ENCODE measurements at regions not wholly inside any gene's neighbourhood (a gene's known extent, or its start where the extent isn't known, plus 50 kb on each side); places are given as distances from the start of the nearest gene placed in this dataset.

GRCh38 chr9:7859701-7860334, 60.2 kb upstream of the DMAC1 start:
- Histone ChIP-seq H3K27ac (ENCODE audit: low read depth in 1 of 2, low read length in 2 of 2) (no peak overlapping the region), H3K9me3 (ENCODE audit: control insufficient read depth, low read length) (no peaks in the 10 kb centered on the region), H3K4me1 (ENCODE audit: control insufficient read depth in 1 of 2, insufficient read depth in 2 of 2, low read length in 2 of 2) (no peaks in the 10 kb centered on the region), H3K4me3 (ENCODE audit: low read length in 2 of 2) (no peak overlapping the region), H3K36me3 (ENCODE audit: control insufficient read depth in 1 of 2, insufficient read depth in 2 of 2, low read length in 1 of 2) (no peaks in the 10 kb centered on the region), H3K27me3 (ENCODE audit: control insufficient read depth in 1 of 2, insufficient read depth in 2 of 2, low read length in 1 of 2) (no peaks in the 10 kb centered on the region)
- DNase-seq (no peak), ATAC-seq (ENCODE audit: low FRiP score) (no peak)
- intact Hi-C loops (cut with DNase I) = no loop called here
- 21 to 34% methylated on average over 3 of the region's 3 CpGs for WGBS, 2 donors

GRCh38 chr9:7858166-7858565, 58.6 kb upstream of the DMAC1 start:
- WGBS, 2 donors = 88 to 89% methylated on average over 2 of the region's 2 CpGs
- Histone ChIP-seq H3K9me3 (ENCODE audit: control insufficient read depth, low read length) (no peaks in the 10 kb centered on the region), H3K27ac (ENCODE audit: low read depth in 1 of 2, low read length in 2 of 2) (no peak overlapping the region), H3K27me3 (ENCODE audit: control insufficient read depth in 1 of 2, insufficient read depth in 2 of 2, low read length in 1 of 2) (no peaks in the 10 kb centered on the region), H3K4me3 (ENCODE audit: low read length in 2 of 2) (no peak overlapping the region), H3K4me1 (ENCODE audit: control insufficient read depth in 1 of 2, insufficient read depth in 2 of 2, low read length in 2 of 2) (no peaks in the 10 kb centered on the region), H3K36me3 (ENCODE audit: control insufficient read depth in 1 of 2, insufficient read depth in 2 of 2, low read length in 1 of 2) (no peaks in the 10 kb centered on the region)
- DNase-seq = no peak
- intact Hi-C loops (cut with DNase I) = no loop called here
- no peak for ATAC-seq (ENCODE audit: low FRiP score)

GRCh38 chr9:7854763-7855162, 55.2 kb upstream of the DMAC1 start:
- Histone ChIP-seq H3K27ac (ENCODE audit: low read depth in 1 of 2, low read length in 2 of 2) (no peak overlapping the region), H3K36me3 (ENCODE audit: control insufficient read depth in 1 of 2, insufficient read depth in 2 of 2, low read length in 1 of 2) (no peaks in the 10 kb centered on the region), H3K4me3 (ENCODE audit: low read length in 2 of 2) (no peak overlapping the region), H3K27me3 (ENCODE audit: control insufficient read depth in 1 of 2, insufficient read depth in 2 of 2, low read length in 1 of 2) (no peaks in the 10 kb centered on the region), H3K9me3 (ENCODE audit: control insufficient read depth, low read length) (no peaks in the 10 kb centered on the region), H3K4me1 (ENCODE audit: control insufficient read depth in 1 of 2, insufficient read depth in 2 of 2, low read length in 2 of 2) (no peaks in the 10 kb centered on the region)
- DNase-seq = no peak
- intact Hi-C loops (cut with DNase I) = no loop called here
- ATAC-seq (ENCODE audit: low FRiP score) = no peak
- 84 to 86% methylated on average over 4 of the region's 4 CpGs for WGBS, 2 donors
